T-helper 17 cell (primary cell): ENCODE measurements at regions not wholly inside any gene's neighbourhood (a gene's known extent, or its start where the extent isn't known, plus 50 kb on each side); places are given as distances from the start of the nearest gene placed in this dataset.

Experiments
- ATAC-seq: fragments of 150-1000 bp; cut with Tn5 transposase; 2 replicates; pipeline ENCODE4 v1.10.0; 2021; ENCODE audit warnings: mild to moderate bottlenecking, moderate library complexity
- DNase-seq, 3 donors: peaks; one replicate each; pipeline versions ENCODE4 v3.0.0 to v3.0.0-alpha.2; 2020 to 2021
- H3K9me3 ChIP-seq: one replicate; pipeline ENCODE4 v1.7.0; 2013; ENCODE audit warnings: low read length, mild to moderate bottlenecking; ENCODE audit not compliant: control insufficient read depth, poor library complexity, severe bottlenecking
- H3K27ac Mint-ChIP-seq: one replicate; pipeline ENCODE4 v1.8.0; 2022; ENCODE audit warnings: mild to moderate bottlenecking, moderate library complexity, mixed read lengths
- H3K27me3 Mint-ChIP-seq: one replicate; pipeline ENCODE4 v1.8.0; 2022; ENCODE audit warnings: mixed read lengths
- H3K36me3 Mint-ChIP-seq: one replicate; pipeline ENCODE4 v1.8.0; 2022; ENCODE audit warnings: low read depth, mixed read lengths
- H3K4me1 Mint-ChIP-seq: one replicate; pipeline ENCODE4 v1.8.0; 2022; ENCODE audit warnings: mild to moderate bottlenecking, mixed read lengths
- H3K4me3 Mint-ChIP-seq: one replicate; pipeline ENCODE4 v1.8.0; 2022; ENCODE audit warnings: mild to moderate bottlenecking, moderate library complexity, mixed read lengths

GRCh38 chr14:65318636-65319506 lies 93.7 kb upstream of the FUT8 start:
- Mint-ChIP-seq H3K4me1 (peaks cover 11% of the 10 kb centered on the region), H3K27me3 (no peaks in the 10 kb centered on the region), H3K4me3 (no peak overlapping the region), H3K36me3 (peaks cover 2% of the 10 kb centered on the region), H3K27ac (peak overlapping the region; percentile 29)
- no peaks in the 10 kb centered on the region for H3K9me3 ChIP-seq
- peak; percentile 54 for ATAC-seq
- DNase-seq = no peak

- Mint-ChIP-seq H3K36me3 (peaks cover 2% of the 10 kb centered on the region), H3K4me3 (no peak overlapping the region), H3K27ac (peak overlapping the region; percentile 29), H3K4me1 (peaks cover 11% of the 10 kb centered on the region), H3K27me3 (no peaks in the 10 kb centered on the region)
- no peak for ATAC-seq
- no peaks in the 10 kb centered on the region for H3K9me3 ChIP-seq
- DNase-seq = no peak
Observed at GRCh38 chr14:65320661-65321308, 91.7 kb upstream of the FUT8 start.

- ATAC-seq (no peak), DNase-seq (no peak)
- no peaks in the 10 kb centered on the region for H3K9me3 ChIP-seq
- H3K27me3 Mint-ChIP-seq = no peaks in the 10 kb centered on the region
- no peak overlapping the region for H3K4me3 Mint-ChIP-seq
- H3K27ac Mint-ChIP-seq = no peak overlapping the region
- peaks cover 11% of the 10 kb centered on the region for H3K4me1 Mint-ChIP-seq
- peaks cover 2% of the 10 kb centered on the region for H3K36me3 Mint-ChIP-seq
Observed at GRCh38 chr14:65321370-65321875, 91.1 kb upstream of the FUT8 start.

- Mint-ChIP-seq H3K36me3 (peaks cover 2% of the 10 kb centered on the region), H3K27ac (no peak overlapping the region), H3K4me1 (peaks cover 5% of the 10 kb centered on the region), H3K27me3 (no peaks in the 10 kb centered on the region), H3K4me3 (no peak overlapping the region)
- no peaks in the 10 kb centered on the region for H3K9me3 ChIP-seq
- no peak for ATAC-seq
- no peak for DNase-seq
Observed at GRCh38 chr14:65329481-65329880, 83.0 kb upstream of the FUT8 start.

- no peak for ATAC-seq
- no peaks in the 10 kb centered on the region for H3K27me3 Mint-ChIP-seq
- peaks cover 5% of the 10 kb centered on the region for H3K4me1 Mint-ChIP-seq
- no peaks in the 10 kb centered on the region for H3K9me3 ChIP-seq
- no peak overlapping the region for H3K27ac Mint-ChIP-seq
- H3K36me3 Mint-ChIP-seq = peaks cover 2% of the 10 kb centered on the region
- DNase-seq = no peak
- no peak overlapping the region for H3K4me3 Mint-ChIP-seq
Observed at GRCh38 chr14:65329911-65330310, 82.6 kb upstream of the FUT8 start.

GRCh38 chr14:65330416-65330815 lies 82.1 kb upstream of the FUT8 start:
- H3K4me3 Mint-ChIP-seq = no peak overlapping the region
- H3K9me3 ChIP-seq = no peaks in the 10 kb centered on the region
- peaks cover 2% of the 10 kb centered on the region for H3K36me3 Mint-ChIP-seq
- ATAC-seq (no peak), DNase-seq (no peak)
- no peaks in the 10 kb centered on the region for H3K27me3 Mint-ChIP-seq
- H3K27ac Mint-ChIP-seq = no peak overlapping the region
- H3K4me1 Mint-ChIP-seq = peaks cover 5% of the 10 kb centered on the region

GRCh38 chr14:65331652-65332051 lies 80.9 kb upstream of the FUT8 start:
- ATAC-seq (no peak), DNase-seq (no peak)
- H3K36me3 Mint-ChIP-seq = peaks cover 2% of the 10 kb centered on the region
- H3K4me1 Mint-ChIP-seq = peaks cover 11% of the 10 kb centered on the region
- no peaks in the 10 kb centered on the region for H3K27me3 Mint-ChIP-seq
- no peak overlapping the region for H3K27ac Mint-ChIP-seq
- H3K4me3 Mint-ChIP-seq = no peak overlapping the region
- no peaks in the 10 kb centered on the region for H3K9me3 ChIP-seq

- H3K27ac Mint-ChIP-seq = no peak overlapping the region
Observed at GRCh38 chr14:65332141-65332871, 80.2 kb upstream of the FUT8 start.

GRCh38 chr14:65333943-65334687 lies 78.4 kb upstream of the FUT8 start:
- H3K9me3 ChIP-seq = no peaks in the 10 kb centered on the region
- ATAC-seq = no peak
- no peak overlapping the region for H3K27ac Mint-ChIP-seq
- peaks cover 12% of the 10 kb centered on the region for H3K4me1 Mint-ChIP-seq
- no peak overlapping the region for H3K4me3 Mint-ChIP-seq
- H3K36me3 Mint-ChIP-seq = peaks cover 2% of the 10 kb centered on the region
- DNase-seq = no peak
- H3K27me3 Mint-ChIP-seq = no peaks in the 10 kb centered on the region

More at GRCh38 chr14:65332141-65332871, 80.2 kb upstream of the FUT8 start:
- Mint-ChIP-seq H3K4me3 (no peak overlapping the region), H3K36me3 (peaks cover 2% of the 10 kb centered on the region), H3K27me3 (no peaks in the 10 kb centered on the region), H3K4me1 (peaks cover 11% of the 10 kb centered on the region)
- DNase-seq = no peak
- no peaks in the 10 kb centered on the region for H3K9me3 ChIP-seq
- ATAC-seq = no peak

- H3K4me1 Mint-ChIP-seq = peaks cover 12% of the 10 kb centered on the region
- DNase-seq = no peak
- no peak overlapping the region for H3K27ac Mint-ChIP-seq
- peaks cover 2% of the 10 kb centered on the region for H3K36me3 Mint-ChIP-seq
- no peaks in the 10 kb centered on the region for H3K27me3 Mint-ChIP-seq
- ATAC-seq = no peak
- H3K9me3 ChIP-seq = no peaks in the 10 kb centered on the region
- no peak overlapping the region for H3K4me3 Mint-ChIP-seq
Observed at GRCh38 chr14:65334765-65335410, 77.6 kb upstream of the FUT8 start.

GRCh38 chr14:65335411-65335947 lies 77.1 kb upstream of the FUT8 start:
- no peaks in the 10 kb centered on the region for H3K9me3 ChIP-seq
- DNase-seq = no peak
- no peak for ATAC-seq
- Mint-ChIP-seq H3K4me3 (no peak overlapping the region), H3K36me3 (peaks cover 2% of the 10 kb centered on the region), H3K27me3 (no peaks in the 10 kb centered on the region), H3K27ac (no peak overlapping the region), H3K4me1 (peaks cover 12% of the 10 kb centered on the region)

GRCh38 chr14:65336191-65336591 lies 76.3 kb upstream of the FUT8 start:
- ATAC-seq = no peak
- peaks cover 2% of the 10 kb centered on the region for H3K36me3 Mint-ChIP-seq

More at GRCh38 chr14:65336191-65336591, 76.3 kb upstream of the FUT8 start:
- H3K9me3 ChIP-seq = no peaks in the 10 kb centered on the region
- Mint-ChIP-seq H3K27ac (no peak overlapping the region), H3K4me3 (no peak overlapping the region), H3K27me3 (no peaks in the 10 kb centered on the region), H3K4me1 (peaks cover 12% of the 10 kb centered on the region)
- DNase-seq = no peak
